Thyroid gland (tissue), 4 donors: ENCODE measurements at regions not wholly inside any gene's neighbourhood (a gene's known extent, or its start where the extent isn't known, plus 50 kb on each side); places are given as distances from the start of the nearest gene placed in this dataset.

Experiments
- DNase-seq, 2 donors: peaks; one replicate each; pipeline ENCODE4 v3.0.0-alpha.2; 2019
- H3K27ac ChIP-seq, 3 donors: fragments of 200-600 bp; sonication (generic); 1 replicate in 2 of 3; 2 replicates in 1 of 3; pipeline ENCODE4 v1.5.1; 2016 to 2019; ENCODE audit warnings: mild to moderate bottlenecking in 1 of 3, moderate library complexity in 1 of 3
- H3K27me3 ChIP-seq: fragments of 200-600 bp; sonication (generic); one replicate; pipeline ENCODE4 v1.5.1; 2019
- H3K36me3 ChIP-seq, 2 donors: fragments of 200-600 bp; sonication (generic); one replicate each; pipeline ENCODE4 v1.5.1; 2016 to 2019
- H3K4me1 ChIP-seq, 2 donors: fragments of 200-600 bp; sonication (generic); one replicate each; pipeline ENCODE4 v1.5.1; 2017 to 2019
- H3K4me3 ChIP-seq, 3 donors: fragments of 200-600 bp; sonication (generic); replicated peaks in 1 of 3; 1 replicate in 2 of 3; 2 replicates in 1 of 3; pipeline ENCODE4 v1.5.1; 2016; ENCODE audit warnings: mild to moderate bottlenecking in 1 of 3
- H3K9me3 ChIP-seq: fragments of 200-600 bp; sonication (generic); one replicate; pipeline ENCODE4 v1.5.1; 2017
- CTCF ChIP-seq, 6 experiments: fragments of 200-600 bp in 3 of 6; fragments of 450-650 bp in 3 of 6; sonication (generic) in 3 of 6; IDR thresholded peaks; one replicate each; pipeline ENCODE4 v1.5.1; 2016 to 2019; ENCODE audit warnings: antibody characterized with exemption in 6 of 6, mild to moderate bottlenecking in 2 of 6, inconsistent platforms in 1 of 6, moderate library complexity in 1 of 6
- POLR2A ChIP-seq, 2 donors: fragments of 450-650 bp; IDR thresholded peaks; one replicate each; pipeline ENCODE4 v1.6.1; 2017; ENCODE audit warnings: antibody characterized with exemption in 2 of 2, mild to moderate bottlenecking in 2 of 2, moderate library complexity in 1 of 2
- WGBS, 2 donors: methylation state at CpG; one replicate each; pipeline ENCODE4 v1.1.5; 2017; 5-methylcytosine and 5-hydroxymethylcytosine counted together
- intact Hi-C: fragments of 100-400 bp; cut with DNase I; formaldehyde crosslinking; loops from one replicate; pipeline ENCODE4 v1.15.1; 2023

DNA sequence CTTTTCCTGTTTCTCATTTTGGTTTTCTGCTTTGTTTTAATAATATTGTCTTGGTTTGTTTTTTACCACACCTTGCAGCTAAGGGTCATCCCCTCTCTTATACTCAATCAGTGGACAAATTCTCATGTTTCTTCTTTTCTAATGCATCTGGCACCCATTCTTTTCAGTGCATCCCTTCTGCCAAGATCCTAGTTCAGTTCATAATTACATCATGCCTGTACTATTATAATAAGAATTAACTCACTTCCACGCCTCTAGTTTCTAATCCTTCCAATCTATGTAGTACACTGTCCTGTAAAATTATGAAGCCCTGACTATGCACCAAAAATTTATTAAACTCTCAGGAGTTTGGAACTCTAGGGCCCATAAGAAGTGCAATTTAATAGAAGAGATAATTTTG, 126.1 kb downstream of the FAT4 start:
- intact Hi-C loops, result no loop called here
- 89 to 95% methylated on average over 1 of the region's 1 CpG for WGBS, 2 donors
- Histone ChIP-seq H3K4me1 (no peaks in the 10 kb centered on the region), H3K27ac (no peak overlapping the region), H3K36me3 (no peaks in the 10 kb centered on the region), H3K27me3 (no peaks in the 10 kb centered on the region), H3K9me3 (no peaks in the 10 kb centered on the region), H3K4me3 (no peak overlapping the region)
- no peak for TF ChIP-seq POLR2A (IDR thresholded peaks at IDR 0.05)
- no peak for TF ChIP-seq CTCF (IDR thresholded peaks at IDR 0.05)
- DNase-seq, result no peak

DNA sequence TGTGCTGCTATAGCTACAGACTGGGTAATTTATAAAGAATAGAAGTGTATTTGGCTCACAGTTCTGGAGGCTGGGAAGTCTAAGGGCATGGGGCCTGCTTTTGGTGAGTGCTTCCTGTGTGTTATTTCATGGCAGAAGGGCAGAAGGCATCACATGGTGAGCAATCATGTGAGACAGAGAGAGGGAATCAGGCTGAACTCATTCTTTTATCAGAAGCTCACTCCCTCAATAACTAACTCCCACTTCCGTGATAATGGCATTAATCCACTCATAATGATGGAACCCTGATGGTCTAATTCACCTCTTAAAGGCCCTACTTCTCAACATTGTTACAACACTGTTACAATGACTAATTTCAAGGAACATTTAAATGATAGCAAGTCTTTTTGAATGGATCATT, 129.4 kb downstream of the FAT4 start:
- WGBS, 2 donors, result 92 to 94% methylated on average over 1 of the region's 1 CpG

GRCh38 chr4:125445525-125445924, 130.8 kb downstream of the FAT4 start:
- H3K27me3 ChIP-seq, result no peaks in the 10 kb centered on the region
- H3K4me1 ChIP-seq, result no peaks in the 10 kb centered on the region
- H3K27ac ChIP-seq, result no peak overlapping the region
- intact Hi-C loops, result no loop called here
- H3K4me3 ChIP-seq, result no peak overlapping the region
- peaks cover 0 to 5% of the 10 kb centered on the region in 2 donors for H3K36me3 ChIP-seq
- no peak for DNase-seq
- no peak for TF ChIP-seq POLR2A (IDR thresholded peaks at IDR 0.05)
- no peak for TF ChIP-seq CTCF (IDR thresholded peaks at IDR 0.05)
- H3K9me3 ChIP-seq, result no peaks in the 10 kb centered on the region
- WGBS, 2 donors, result 97 to 100% methylated on average over 1 of the region's 1 CpG

More for the DNA sequence above, 129.4 kb downstream of the FAT4 start:
- no peak for TF ChIP-seq POLR2A (IDR thresholded peaks at IDR 0.05)
- no peak for TF ChIP-seq CTCF (IDR thresholded peaks at IDR 0.05)
- Histone ChIP-seq H3K4me3 (no peak overlapping the region), H3K36me3 (peaks cover 0 to 5% of the 10 kb centered on the region in 2 donors), H3K27me3 (no peaks in the 10 kb centered on the region), H3K27ac (no peak overlapping the region), H3K4me1 (no peaks in the 10 kb centered on the region), H3K9me3 (no peaks in the 10 kb centered on the region)
- DNase-seq, result no peak
- intact Hi-C loops, result no loop called here

DNA sequence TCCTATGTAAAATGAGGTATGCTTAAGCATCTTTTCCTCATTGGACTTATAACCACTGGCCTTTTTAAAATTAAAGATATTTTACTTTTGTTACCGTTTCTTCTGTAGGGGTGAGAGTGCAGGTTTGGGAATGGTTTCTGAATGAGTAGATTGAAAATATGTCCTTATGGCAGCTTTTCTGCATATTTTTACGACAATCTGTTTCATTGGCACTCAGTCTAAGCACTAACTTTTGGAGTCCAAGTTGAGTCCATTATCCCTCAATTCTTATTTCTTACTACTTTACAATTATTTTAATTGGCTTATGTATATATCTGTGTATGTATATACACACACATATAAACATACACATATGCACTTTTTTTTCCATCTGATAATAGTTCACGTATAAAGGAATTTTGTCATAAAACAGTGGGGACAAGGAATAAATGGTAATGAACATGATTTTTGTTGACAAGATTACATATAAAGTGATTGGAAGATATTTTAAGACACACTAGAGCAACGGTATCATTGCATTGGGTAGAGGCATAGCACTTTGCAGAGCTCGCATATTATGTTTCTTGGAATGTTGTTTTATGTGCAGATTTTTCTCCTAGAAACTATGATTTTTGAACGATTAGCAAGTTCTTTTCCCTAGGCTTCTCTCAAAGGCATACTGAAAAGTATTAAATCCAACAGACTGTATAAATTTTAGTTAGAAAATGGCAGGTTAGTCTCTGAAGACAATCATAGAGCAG, 133.0 kb downstream of the FAT4 start:
- intact Hi-C loops, result no loop called here
- 79 to 80% methylated on average over 6 of the region's 6 CpGs for WGBS, 2 donors
- Histone ChIP-seq H3K27ac (no peak overlapping the region), H3K4me3 (no peak overlapping the region), H3K4me1 (no peaks in the 10 kb centered on the region), H3K9me3 (no peaks in the 10 kb centered on the region), H3K36me3 (peaks cover 0 to 5% of the 10 kb centered on the region in 2 donors), H3K27me3 (no peaks in the 10 kb centered on the region)
- DNase-seq, result no peak
- TF ChIP-seq POLR2A (IDR thresholded peaks at IDR 0.05), result no peak
- no peak for TF ChIP-seq CTCF (IDR thresholded peaks at IDR 0.05)

DNA sequence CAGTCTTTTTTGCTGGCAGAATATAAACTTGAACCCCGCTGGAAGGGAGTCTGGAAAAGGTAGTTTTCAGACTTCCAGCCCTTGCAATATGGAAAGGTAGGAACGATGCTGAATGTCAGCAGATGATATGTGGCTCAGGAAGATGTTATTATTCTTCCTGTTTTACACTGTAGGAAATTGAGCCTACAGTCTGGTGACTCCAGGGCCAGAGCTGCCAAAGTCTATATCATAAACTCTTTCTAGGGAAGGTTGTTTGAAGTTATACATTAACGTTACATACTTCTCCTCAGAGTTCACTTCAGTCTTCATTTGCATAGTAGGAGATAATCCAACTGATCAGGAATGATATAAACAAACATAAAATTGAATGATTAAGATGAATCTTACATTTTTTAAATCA, 141.3 kb downstream of the FAT4 start:
- no peak for DNase-seq
- intact Hi-C loops, result no loop called here
- no peak overlapping the region for H3K4me3 ChIP-seq

More for the DNA sequence above, 141.3 kb downstream of the FAT4 start:
- Histone ChIP-seq H3K9me3 (no peaks in the 10 kb centered on the region), H3K36me3 (no peaks in the 10 kb centered on the region), H3K27me3 (no peaks in the 10 kb centered on the region), H3K4me1 (no peaks in the 10 kb centered on the region), H3K27ac (no peak overlapping the region)
- 74 to 89% methylated on average over 3 of the region's 3 CpGs for WGBS, 2 donors
- TF ChIP-seq CTCF (IDR thresholded peaks at IDR 0.05), result no peak
